CD4-positive, alpha-beta T cell treated with Interferon gamma for 1 hour (primary cell): ENCODE measurements at regions not wholly inside any gene's neighbourhood (a gene's known extent, or its start where the extent isn't known, plus 50 kb on each side); places are given as distances from the start of the nearest gene placed in this dataset.

Experiments used
- DNase-seq: peaks from one replicate; pipeline ENCODE4 v3.0.0-alpha.2; 2020

GRCh38 chr1:30310966-30311742 lies 412.2 kb downstream of the MATN1 start:
- no peak for DNase-seq

GRCh38 chr1:30307182-30307581 lies 416.2 kb downstream of the MATN1 start:
- no peak for DNase-seq

- DNase-seq, result no peak
Observed at GRCh38 chr1:30305519-30305918, 417.9 kb downstream of the MATN1 start.

GRCh38 chr1:30305061-30305460 lies 418.3 kb downstream of the MATN1 start:
- DNase-seq, result no peak

GRCh38 chr1:30304080-30304479 lies 419.3 kb downstream of the MATN1 start:
- no peak for DNase-seq

GRCh38 chr1:30303387-30303786 lies 420.0 kb downstream of the MATN1 start:
- no peak for DNase-seq

- DNase-seq, result no peak
Observed at GRCh38 chr1:30302858-30303257, 420.5 kb downstream of the MATN1 start.

- DNase-seq, result no peak
Observed at GRCh38 chr1:30300669-30301068, 422.7 kb downstream of the MATN1 start.

- DNase-seq, result no peak
Observed at GRCh38 chr1:30299393-30299792, 424.0 kb downstream of the MATN1 start.

GRCh38 chr1:30295674-30296073 lies 427.7 kb downstream of the MATN1 start:
- no peak for DNase-seq

GRCh38 chr1:30295266-30295665 lies 428.1 kb downstream of the MATN1 start:
- DNase-seq, result no peak

GRCh38 chr1:30294508-30294907 lies 428.9 kb downstream of the MATN1 start:
- DNase-seq, result no peak

- no peak for DNase-seq
Observed at GRCh38 chr1:30292451-30292850, 430.9 kb downstream of the MATN1 start.

GRCh38 chr1:30291526-30291925 lies 431.9 kb downstream of the MATN1 start:
- DNase-seq, result no peak

- no peak for DNase-seq
Observed at GRCh38 chr1:30290581-30290980, 432.8 kb downstream of the MATN1 start.

- no peak for DNase-seq
Observed at GRCh38 chr1:30287976-30288375, 435.4 kb downstream of the MATN1 start.

- no peak for DNase-seq
Observed at GRCh38 chr1:30286988-30287839, 436.2 kb downstream of the MATN1 start.

- no peak for DNase-seq
Observed at GRCh38 chr1:30286241-30286987, 437.0 kb downstream of the MATN1 start.

- DNase-seq, result no peak
Observed at GRCh38 chr1:30285501-30285932, 437.9 kb downstream of the MATN1 start.

GRCh38 chr1:30284728-30285475 lies 438.5 kb downstream of the MATN1 start:
- no peak for DNase-seq

GRCh38 chr1:30284226-30284625 lies 439.2 kb downstream of the MATN1 start:
- no peak for DNase-seq

- no peak for DNase-seq
Observed at GRCh38 chr1:30283199-30283962, 440.0 kb downstream of the MATN1 start.
